H9 (cell line): ENCODE measurements at regions not wholly inside any gene's neighbourhood (a gene's known extent, or its start where the extent isn't known, plus 50 kb on each side); places are given as distances from the start of the nearest gene placed in this dataset.

Experiments used
- DNase-seq: peaks from one replicate; pipeline ENCODE4 v3.0.0-alpha.2; 2017
- H2AFZ ChIP-seq: one replicate; pipeline ENCODE4 v1.6.1; 2013; ENCODE audit warnings: mild to moderate bottlenecking, low read length, control low read depth, moderate library complexity
- H2AK5ac ChIP-seq: 2 replicates; pipeline ENCODE4 v1.6.1; 2013; ENCODE audit warnings: low read length, control low read depth, mixed read lengths; ENCODE audit not compliant: insufficient read length
- H2BK120ac ChIP-seq: one replicate; pipeline ENCODE4 v1.6.1; 2013; ENCODE audit warnings: low read depth, mild to moderate bottlenecking, low read length, control low read depth, inconsistent platforms; ENCODE audit not compliant: poor library complexity, severe bottlenecking
- H2BK12ac ChIP-seq: 2 replicates; pipeline ENCODE4 v1.6.1; 2013; ENCODE audit warnings: low read length, control low read depth, mixed read lengths, low read depth; ENCODE audit not compliant: insufficient read length
- H2BK15ac ChIP-seq: 2 replicates; pipeline ENCODE4 v1.6.1; 2013; ENCODE audit warnings: low read depth, low read length, control low read depth
- H2BK20ac ChIP-seq: one replicate; pipeline ENCODE4 v1.6.1; 2013; ENCODE audit warnings: low read depth, mild to moderate bottlenecking, low read length, control low read depth, inconsistent platforms; ENCODE audit not compliant: poor library complexity, severe bottlenecking
- H2BK5ac ChIP-seq: 2 replicates; pipeline ENCODE4 v1.6.1; 2013; ENCODE audit warnings: low read length, control low read depth, mixed read lengths; ENCODE audit not compliant: insufficient read length
- H3K14ac ChIP-seq: 2 replicates; pipeline ENCODE4 v1.6.1; 2013; ENCODE audit warnings: low read length, control low read depth; ENCODE audit not compliant: insufficient read depth
- H3K18ac ChIP-seq: 2 replicates; pipeline ENCODE4 v1.6.1; 2013; ENCODE audit warnings: low read depth, mild to moderate bottlenecking, mixed read lengths, low read length, control low read depth; ENCODE audit not compliant: insufficient read length
- H3K23ac ChIP-seq: 2 replicates; pipeline ENCODE4 v1.6.1; 2013; ENCODE audit warnings: low read length, control low read depth, mixed read lengths, low read depth; ENCODE audit not compliant: insufficient read length
- H3K23me2 ChIP-seq: 2 replicates; pipeline ENCODE4 v1.6.1; 2013; ENCODE audit warnings: low read depth, mild to moderate bottlenecking, mixed read lengths, low read length, control low read depth; ENCODE audit not compliant: insufficient read length, poor library complexity, severe bottlenecking
- H3K27ac ChIP-seq: 2 replicates; pipeline ENCODE4 v1.5.1; 2013; ENCODE audit warnings: low read length, control low read depth, mixed read lengths, low read depth; ENCODE audit not compliant: insufficient read length
- H3K27me3 ChIP-seq: 2 replicates; pipeline ENCODE4 v1.6.1; 2013; ENCODE audit warnings: low read length, control low read depth, inconsistent platforms; ENCODE audit not compliant: insufficient read depth
- H3K4ac ChIP-seq: 2 replicates; pipeline ENCODE4 v1.6.1; 2013; ENCODE audit warnings: low read depth, mild to moderate bottlenecking, control low read depth, inconsistent platforms, low read length, moderate library complexity
- H3K4me1 ChIP-seq: 2 replicates; pipeline ENCODE4 v1.6.1; 2013; ENCODE audit warnings: low read length, control low read depth, inconsistent platforms; ENCODE audit not compliant: insufficient read depth
- H3K4me2 ChIP-seq: 2 replicates; pipeline ENCODE4 v1.6.1; 2013; ENCODE audit warnings: low read length, control low read depth, mixed read lengths; ENCODE audit not compliant: insufficient read length, insufficient read depth
- H3K56ac ChIP-seq: 2 replicates; pipeline ENCODE4 v1.6.1; 2013; ENCODE audit warnings: low read depth, mild to moderate bottlenecking, mixed read lengths, low read length, control low read depth; ENCODE audit not compliant: insufficient read length
- H3K79me1 ChIP-seq: 2 replicates; pipeline ENCODE4 v1.6.1; 2013; ENCODE audit warnings: low read depth, mild to moderate bottlenecking, moderate library complexity, low read length, control low read depth, inconsistent platforms; ENCODE audit not compliant: insufficient read depth, poor library complexity, severe bottlenecking
- H3K79me2 ChIP-seq: 2 replicates; pipeline ENCODE4 v1.6.1; 2013; ENCODE audit warnings: low read length, control low read depth, inconsistent platforms; ENCODE audit not compliant: insufficient read depth
- H3K9ac ChIP-seq: 2 replicates; pipeline ENCODE4 v1.6.1; 2013; ENCODE audit warnings: low read length, control low read depth, mixed read lengths; ENCODE audit not compliant: insufficient read length; ENCODE audit errors: extremely low read depth
- H3K9me3 ChIP-seq: one replicate; pipeline ENCODE4 v1.6.1; 2013; ENCODE audit warnings: low read depth, low read length, inconsistent platforms; ENCODE audit not compliant: control insufficient read depth
- H3T11ph ChIP-seq: one replicate; pipeline ENCODE4 v1.6.1; 2013; ENCODE audit warnings: mild to moderate bottlenecking, low read length, control low read depth, inconsistent platforms
- H4K20me1 ChIP-seq: one replicate; pipeline ENCODE4 v1.6.1; 2013; ENCODE audit not compliant: control insufficient read depth, insufficient read length, insufficient read depth
- H4K5ac ChIP-seq: 2 replicates; pipeline ENCODE4 v1.6.1; 2013; ENCODE audit warnings: low read depth, mild to moderate bottlenecking, mixed read lengths, low read length, control low read depth; ENCODE audit not compliant: insufficient read length
- H4K8ac ChIP-seq: replicated peaks from 2 replicates; pipeline ENCODE4 v1.6.1; 2013; ENCODE audit warnings: low read length, control low read depth, mixed read lengths, low read depth; ENCODE audit not compliant: insufficient read length
- H4K91ac ChIP-seq: 2 replicates; pipeline ENCODE4 v1.6.1; 2013; ENCODE audit warnings: low read depth, mild to moderate bottlenecking, moderate library complexity, mixed read lengths, low read length, control low read depth; ENCODE audit not compliant: insufficient read length
- H3K27ac Mint-ChIP-seq, 3 experiments: 2 replicates in 2 of 3; 3 replicates in 1 of 3; pipeline ENCODE4 v1.8.0; 2020 to 2021; ENCODE audit warnings: mixed read lengths in 3 of 3, mild to moderate bottlenecking in 1 of 3, moderate library complexity in 1 of 3
- H3K27me3 Mint-ChIP-seq: 2 replicates; pipeline ENCODE4 v1.8.0; 2021; ENCODE audit warnings: low read depth, mild to moderate bottlenecking, moderate library complexity, mixed read lengths
- H3K36me3 Mint-ChIP-seq, 3 experiments: 2 replicates in 2 of 3; 3 replicates in 1 of 3; pipeline ENCODE4 v1.8.0; 2020 to 2021; ENCODE audit warnings: low read depth in 3 of 3, mixed read lengths in 3 of 3; ENCODE audit not compliant: insufficient read depth in 1 of 3
- H3K4me1 Mint-ChIP-seq, 2 experiments: 2 replicates each; pipeline ENCODE4 v1.8.0; 2020; ENCODE audit warnings: mixed read lengths in 2 of 2
- H3K4me3 Mint-ChIP-seq, 2 experiments: 2 replicates in 1 of 2; 3 replicates in 1 of 2; pipeline ENCODE4 v1.8.0; 2020 to 2021; ENCODE audit warnings: mild to moderate bottlenecking in 2 of 2, mixed read lengths in 2 of 2, moderate library complexity in 1 of 2
- H3K9me3 Mint-ChIP-seq, 2 experiments: 2 replicates in 1 of 2; 3 replicates in 1 of 2; pipeline ENCODE4 v1.8.0; 2020; ENCODE audit warnings: mild to moderate bottlenecking in 2 of 2, mixed read lengths in 2 of 2, moderate library complexity in 1 of 2
- CTCF ChIP-seq: fragments of 200-600 bp; sonication (generic); conservative IDR thresholded peaks from 3 replicates; pipeline ENCODE4 v1.8.0; 2021; ENCODE audit warnings: antibody characterized with exemption, mild to moderate bottlenecking
- WGBS: extraction: QIAGEN DNeasy Blood & Tissue Kit; methylation state at CpG from one replicate; pipeline ENCODE4 v1.1.7; 2013; ENCODE audit warnings: missing lambda C conversion rate, low lambda C conversion rate, mixed read lengths; ENCODE audit not compliant: insufficient read length; ENCODE audit errors: extremely low coverage; 5-methylcytosine and 5-hydroxymethylcytosine counted together

GRCh38 chr6:112787371-112787770 lies 440.2 kb downstream of the RFPL4B start:
- Histone ChIP-seq H3K4me1 (no peaks in the 10 kb centered on the region), H2BK15ac (no peak overlapping the region), H2AK5ac (no peak overlapping the region), H3K23me2 (no peaks in the 10 kb centered on the region), H3K4ac (no peak overlapping the region), H3K9ac (no peak overlapping the region), H3K79me1 (no peaks in the 10 kb centered on the region), H3K9me3 (no peaks in the 10 kb centered on the region), H2BK5ac (no peak overlapping the region), H2AFZ (no peak overlapping the region), H4K8ac (no peak overlapping the region), H2BK120ac (no peak overlapping the region), H3K79me2 (no peaks in the 10 kb centered on the region), H3K23ac (no peak overlapping the region), H3K4me2 (no peak overlapping the region), H4K91ac (no peak overlapping the region), H3K27me3 (no peaks in the 10 kb centered on the region), H3K27ac (no peak overlapping the region), H2BK20ac (no peak overlapping the region), H2BK12ac (no peak overlapping the region), H3K56ac (no peak overlapping the region), H3K14ac (no peak overlapping the region), H4K20me1 (no peaks in the 10 kb centered on the region), H3K18ac (no peak overlapping the region), H3T11ph (no peak overlapping the region), H4K5ac (no peak overlapping the region)
- Mint-ChIP-seq H3K9me3 (no peaks in the 10 kb centered on the region), H3K4me1 (no peaks in the 10 kb centered on the region), H3K36me3 (no peaks in the 10 kb centered on the region), H3K27ac (no peak overlapping the region), H3K4me3 (no peak overlapping the region), H3K27me3 (peaks cover 10% of the 10 kb centered on the region)
- WGBS: no CpG with 5 or more reads among the region's 6 CpGs
- DNase-seq: no peak
- TF ChIP-seq CTCF: no peak
